K562 (cell line): ENCODE measurements at regions not wholly inside any gene's neighbourhood (a gene's known extent, or its start where the extent isn't known, plus 50 kb on each side); places are given as distances from the start of the nearest gene placed in this dataset.

Source experiments
- ATAC-seq: fragments of 200-7000 bp; cut with Tn5 transposase; 3 replicates; pipeline ENCODE4 v1.9.1; 2020; ENCODE audit warnings: moderate library complexity
- BruUV-seq: library from RNA; stranded (reverse); fragments of 400-500 nt; replicated peaks from 2 replicates; lab custom pipeline; 2021; lab: Mats Ljungman, UMichigan
- CTCF ChIA-PET: fragments of 300-600 bp; formaldehyde crosslinking; extraction: SDS; loops from one replicate; lab custom pipeline; 2021; ENCODE audit warnings: low intra/inter-chr PET ratio; lab: Yijun Ruan, JAX
- POLR2A ChIA-PET: fragments of 300-600, 350-650 bp; sonication (Branson Sonifier 250); formaldehyde crosslinking; extraction: SDS; loops from one replicate; lab custom pipeline; 2021; ENCODE audit warnings: antibody characterized with exemption, inconsistent platforms; lab: Yijun Ruan, JAX
- DNase-seq, 4 experiments: peaks; one replicate each; pipeline versions ENCODE4 v3.0.0 to v3.0.0-alpha.2; 2011 to 2018; ENCODE audit warnings: low spot score in 3 of 4, mixed read lengths in 3 of 4; ENCODE audit errors: extremely low read depth in 1 of 4
- FAIRE-seq: peaks from 2 replicates; lab custom pipeline; 2011; peaks lifted over from hg19 to GRCh38; lab: Jason Lieb, UNC
- H2AFZ ChIP-seq: 2 replicates; pipeline ENCODE4 v1.6.0; 2011; ENCODE audit warnings: low read depth, low read length, control low read depth, inconsistent platforms
- H3K27ac ChIP-seq: fragments of 200-600 bp; 3 replicates; pipeline ENCODE4 v1.8.0; 2011; ENCODE audit warnings: low read depth, mild to moderate bottlenecking, control low read depth, inconsistent platforms, low read length, moderate library complexity, mixed read lengths; ENCODE audit errors: extremely low read depth
- H3K27me3 ChIP-seq, 2 experiments: fragments of 300-600 bp in 1 of 2; 2 replicates in 1 of 2; 3 replicates in 1 of 2; pipeline versions ENCODE4 v1.6.0 to v1.8.0; 2011; ENCODE audit warnings: inconsistent platforms in 2 of 2, low read length in 2 of 2, mild to moderate bottlenecking in 1 of 2, mixed read lengths in 1 of 2, moderate library complexity in 1 of 2; ENCODE audit not compliant: control insufficient read depth in 2 of 2, insufficient read depth in 2 of 2
- H3K36me3 ChIP-seq: fragments of 300-600 bp; 3 replicates; pipeline ENCODE4 v1.8.0; 2011; ENCODE audit warnings: mild to moderate bottlenecking, low read length, inconsistent platforms; ENCODE audit not compliant: control insufficient read depth, insufficient read depth
- H3K4me1 ChIP-seq, 2 experiments: fragments of 200-600 bp in 1 of 2; replicated peaks in 1 of 2; 2 replicates in 1 of 2; 3 replicates in 1 of 2; pipeline versions ENCODE4 v1.5.1 to v1.8.0; 2011; ENCODE audit warnings: inconsistent platforms in 2 of 2, low read length in 2 of 2, mild to moderate bottlenecking in 1 of 2, mixed read lengths in 1 of 2, moderate library complexity in 1 of 2; ENCODE audit not compliant: control insufficient read depth in 2 of 2, insufficient read depth in 2 of 2
- H3K4me2 ChIP-seq: 2 replicates; pipeline ENCODE4 v1.6.1; 2011; ENCODE audit warnings: low read length, control low read depth, inconsistent platforms, mixed read lengths; ENCODE audit not compliant: insufficient read depth
- H3K4me3 ChIP-seq: fragments of 200-600 bp; sonication (generic), shearing (Covaris generic); 2 replicates; pipeline ENCODE4 v1.5.1; 2016; ENCODE audit warnings: control low read depth, inconsistent platforms
- H3K79me2 ChIP-seq: fragments of 200-600 bp; 3 replicates; pipeline ENCODE4 v1.8.0; 2011; ENCODE audit warnings: low read length, inconsistent platforms; ENCODE audit not compliant: control insufficient read depth, insufficient read depth
- H3K9ac ChIP-seq, 2 experiments: 2 replicates each; pipeline versions ENCODE4 v1.6.0 to v1.6.1; 2011; ENCODE audit warnings: low read depth in 2 of 2, low read length in 2 of 2, control low read depth in 1 of 2, inconsistent platforms in 1 of 2, mild to moderate bottlenecking in 1 of 2, mixed read lengths in 1 of 2; ENCODE audit not compliant: insufficient read depth in 1 of 2
- H3K9me1 ChIP-seq: one replicate; pipeline ENCODE4 v1.6.0; 2011; ENCODE audit warnings: inconsistent platforms, mild to moderate bottlenecking, low read length, moderate library complexity; ENCODE audit not compliant: control insufficient read depth, insufficient read depth
- H3K9me3 ChIP-seq: replicated peaks from 2 replicates; pipeline ENCODE4 v1.5.1; 2011; ENCODE audit warnings: low read depth, low read length, inconsistent platforms; ENCODE audit not compliant: control insufficient read depth, insufficient read depth
- H4K20me1 ChIP-seq: replicated peaks from 2 replicates; pipeline ENCODE4 v1.6.1; 2011; ENCODE audit warnings: low read length, inconsistent platforms, mixed read lengths; ENCODE audit not compliant: control insufficient read depth, insufficient read depth
- GTF3C2 ChIP-seq: IDR thresholded peaks from 3 replicates; pipeline ENCODE4 v1.6.1; 2011; ENCODE audit warnings: borderline replicate concordance, mild to moderate bottlenecking, moderate library complexity; ENCODE audit not compliant: insufficient read length; ENCODE audit errors: extremely low read depth
- NCOA2 ChIP-seq, 2 experiments: fragments of 450-650 bp; IDR thresholded peaks; 2 replicates each; pipeline ENCODE4 v1.6.1; 2018; ENCODE audit warnings: mild to moderate bottlenecking in 2 of 2, moderate library complexity in 1 of 2; ENCODE audit not compliant: partially characterized antibody in 2 of 2
- SMAD2 ChIP-seq: fragments of 150-350 bp; IDR thresholded peaks from 2 replicates; pipeline ENCODE4 v1.6.1; 2014; ENCODE audit warnings: low read depth, mild to moderate bottlenecking, low read length
- ZNF316 ChIP-seq: fragments of 450-650 bp; IDR thresholded peaks from 2 replicates; pipeline ENCODE4 v1.6.1; 2016
- ZNF830 ChIP-seq: fragments of 250-450 bp; sonication (Bioruptor Pico); IDR thresholded peaks from 2 replicates; pipeline ENCODE4 v1.5.0; 2021; ENCODE audit warnings: mild to moderate bottlenecking
- in situ Hi-C: fragments of 300-500 bp; cut with MboI; formaldehyde crosslinking; loops from 4 replicates; pipeline ENCODE4 v1.15.0; 2018; ENCODE audit warnings: inconsistent platforms, mixed read lengths
- intact Hi-C: fragments of 100-400 bp; cut with micrococcal nuclease; formaldehyde crosslinking; loops from 2 replicates; pipeline ENCODE4 v1.14.2; 2022

- Histone ChIP-seq H3K4me1 (no peaks in the 10 kb centered on the region), H3K27me3 (no peaks in the 10 kb centered on the region), H3K4me3 (no peak overlapping the region), H3K9ac (no peak overlapping the region), H3K4me2 (no peak overlapping the region), H3K79me2 (no peaks in the 10 kb centered on the region), H3K9me1 (no peaks in the 10 kb centered on the region), H3K36me3 (no peaks in the 10 kb centered on the region), H4K20me1 (no peaks in the 10 kb centered on the region), H3K9me3 (no peaks in the 10 kb centered on the region), H3K27ac (no peak overlapping the region), H2AFZ (no peak overlapping the region)
- ChIA-PET POLR2A (no interaction called here), CTCF (no interaction called here)
- in situ Hi-C loops (no loop called here), intact Hi-C loops (no loop called here)
- no peak for DNase-seq
- no peak for FAIRE-seq
- TF ChIP-seq ZNF830 (CRISPR knock-in tag) (no peak), SMAD2 (no peak), NCOA2 (IDR thresholded peaks at IDR 0.05; ENCODE audit: partially characterized antibody in 2 of 2) (no peak), ZNF316 (0 out of 2 replicates have a peak, but pooled peaks have one; percentile 19), GTF3C2 (no peak)
- no peak for ATAC-seq
- BruUV-seq = no TSS peak
Observed at GRCh38 chr5:13403351-13403750, 541.1 kb downstream of the DNAH5 start.
